ENCODE measurements at regions not wholly inside any gene's neighbourhood (a gene's known extent, or its start where the extent isn't known, plus 50 kb on each side); places are given as distances from the start of the nearest gene placed in this dataset.
"Not testable (repeated sequence)": the region's sequence is repeated elsewhere in the genome, so short reads cannot be mapped to it uniquely, and the experiment has no call there.

GRCh38 chr2:181737302-181737701 lies 57.0 kb upstream of the NEUROD1 start:
- CTCF ChIA-PET; ATAC-seq; DNase-seq (ENCODE audit: low read depth, low spot score); BruUV-seq (replicated peaks); H3K4me1 ChIP-seq (ENCODE audit: control insufficient read depth, insufficient read depth, low read length); H3K4me2 ChIP-seq (ENCODE audit: control insufficient read depth, insufficient read depth); H3K27ac ChIP-seq (ENCODE audit: control insufficient read depth, insufficient read depth); FAIRE-seq; H4K20me1 ChIP-seq (ENCODE audit: control insufficient read depth, insufficient read depth); SMC1A ChIA-PET (ENCODE audit: uncharacterized antibody, unreplicated experiment); RAD21 ChIA-PET (ENCODE audit: unreplicated experiment); H3K79me2 ChIP-seq (ENCODE audit: control insufficient read depth, insufficient read depth, low read length); H3K27me3 ChIP-seq (replicated peaks in 1 of 2; ENCODE audit: control insufficient read depth in 2 of 2, insufficient read depth in 2 of 2, low read length in 1 of 2); POLR2A ChIA-PET; H3K4me3 ChIP-seq; H2AFZ ChIP-seq (ENCODE audit: control insufficient read depth, low read depth, low read length); H3K36me3 ChIP-seq (ENCODE audit: control insufficient read depth in 2 of 2, insufficient read depth in 2 of 2, low read length in 1 of 2); intact Hi-C loops (cut with micrococcal nuclease; ENCODE audit: unreplicated experiment); H3K9ac ChIP-seq (ENCODE audit: control insufficient read depth, insufficient read depth, low read length); in situ Hi-C loops (cut with MboI); H3K9me3 ChIP-seq (replicated peaks; ENCODE audit: control insufficient read depth, insufficient read depth, low read length): not testable (repeated sequence)
- 54% methylated on average over 3 of the region's 5 CpGs for WGBS (ENCODE audit: insufficient coverage, insufficient replicate concordance, low lambda C conversion rate, missing lambda C conversion rate)

- no peak overlapping the region for H3K4me3 ChIP-seq
- no peaks in the 10 kb centered on the region for H3K79me2 ChIP-seq (ENCODE audit: control insufficient read depth, insufficient read depth, low read length)
- no peaks in the 10 kb centered on the region for H3K4me1 ChIP-seq (ENCODE audit: control insufficient read depth, insufficient read depth, low read length)
- H4K20me1 ChIP-seq (ENCODE audit: control insufficient read depth, insufficient read depth): no peaks in the 10 kb centered on the region
- in situ Hi-C loops (cut with MboI): no loop called here
- H2AFZ ChIP-seq (ENCODE audit: control insufficient read depth, low read depth, low read length): no peak overlapping the region
- RAD21 ChIA-PET (ENCODE audit: unreplicated experiment): interaction anchor here (1.1 kb wide), 1 partner anchor 12 kb away, joined by 3 read pairs; no protein-coding TSS in a partner anchor
- FAIRE-seq (no peak), DNase-seq (ENCODE audit: low read depth, low spot score) (no peak), ATAC-seq (peak; percentile 36; the same call in 1 of the 3 replicates)
- H3K9me3 ChIP-seq (replicated peaks; ENCODE audit: control insufficient read depth, insufficient read depth, low read length): no peaks in the 10 kb centered on the region
- SMC1A ChIA-PET (ENCODE audit: uncharacterized antibody, unreplicated experiment): interaction anchor here (0.6 to 2.0 kb wide), 7 partner anchors 23 to 633 kb away, joined by 3 to 5 read pairs (median 4); no protein-coding TSS in a partner anchor
- intact Hi-C loops (cut with micrococcal nuclease; ENCODE audit: unreplicated experiment): no loop called here
- no TSS peak for BruUV-seq (replicated peaks)
- 2% methylated on average over 2 of the region's 2 CpGs for WGBS (ENCODE audit: insufficient coverage, insufficient replicate concordance, low lambda C conversion rate, missing lambda C conversion rate)
- no peaks in the 10 kb centered on the region for H3K27me3 ChIP-seq (replicated peaks in 1 of 2; ENCODE audit: control insufficient read depth in 2 of 2, insufficient read depth in 2 of 2, low read length in 1 of 2)
- H3K36me3 ChIP-seq (ENCODE audit: control insufficient read depth in 2 of 2, insufficient read depth in 2 of 2, low read length in 1 of 2): no peaks in the 10 kb centered on the region
- H3K27ac ChIP-seq (ENCODE audit: control insufficient read depth, insufficient read depth): no peak overlapping the region
- POLR2A ChIA-PET: no interaction called here
- CTCF ChIA-PET: interaction anchor here (0.6 to 5.6 kb wide), 7 partner anchors 23 to 739 kb away, joined by 3 to 53 read pairs (median 3); no protein-coding TSS in a partner anchor
- H3K9ac ChIP-seq (ENCODE audit: control insufficient read depth, insufficient read depth, low read length): no peak overlapping the region
- H3K4me2 ChIP-seq (ENCODE audit: control insufficient read depth, insufficient read depth): no peak overlapping the region
- TF ChIP-seq ZSCAN29 (IDR thresholded peaks at IDR 0.05) (no peak), TBL1XR1 (IDR thresholded peaks at IDR 0.05; ENCODE audit: low read depth, low read length) (no peak), CTCF (IDR thresholded peaks at IDR 0.05 in 2 of 3, conservative IDR thresholded peaks at IDR 0.05 in 1 of 3; ENCODE audit: control insufficient read depth in 2 of 3, extremely low read depth in 1 of 3, insufficient read depth in 1 of 3, low read depth in 3 of 3, low read length in 3 of 3) (peak; percentile 11 to 15 (median 13); a peak in 2 of 6 replicates), CBX5 (IDR thresholded peaks at IDR 0.05; ENCODE audit: low read depth) (no peak), STAT3 (IDR thresholded peaks at IDR 0.05; ENCODE audit: low read depth, low read length) (no peak), SMAD1 (IDR thresholded peaks at IDR 0.05; ENCODE audit: low read depth, partially characterized antibody) (no peak), SUPT20H (IDR thresholded peaks at IDR 0.05; ENCODE audit: borderline replicate concordance, control insufficient read depth, low read depth, low read length) (no peak), JUNB (IDR thresholded peaks at IDR 0.05) (no peak), MEF2A (IDR thresholded peaks at IDR 0.05; ENCODE audit: insufficient read depth, low read depth, low read length) (no peak), RAD21 (IDR thresholded peaks at IDR 0.05; ENCODE audit: insufficient read depth, low read depth, low read length) (peak; percentile 42), IRF5 (IDR thresholded peaks at IDR 0.05; ENCODE audit: borderline replicate concordance) (no peak), FOXM1 (IDR thresholded peaks at IDR 0.05; ENCODE audit: low read depth, low read length) (no peak), SIN3A (IDR thresholded peaks at IDR 0.05; ENCODE audit: low read depth, low read length) (no peak), NBN (IDR thresholded peaks at IDR 0.05) (no peak), USF2 (IDR thresholded peaks at IDR 0.05; ENCODE audit: borderline replicate concordance, low read depth, low read length) (no peak)
Measured at GRCh38 chr2:181738074-181738473, 57.8 kb upstream of the NEUROD1 start.

Data from GM12878 (cell line).